ENCODE measurements at regions not wholly inside any gene's neighbourhood (a gene's known extent, or its start where the extent isn't known, plus 50 kb on each side); places are given as distances from the start of the nearest gene placed in this dataset.

DNA sequence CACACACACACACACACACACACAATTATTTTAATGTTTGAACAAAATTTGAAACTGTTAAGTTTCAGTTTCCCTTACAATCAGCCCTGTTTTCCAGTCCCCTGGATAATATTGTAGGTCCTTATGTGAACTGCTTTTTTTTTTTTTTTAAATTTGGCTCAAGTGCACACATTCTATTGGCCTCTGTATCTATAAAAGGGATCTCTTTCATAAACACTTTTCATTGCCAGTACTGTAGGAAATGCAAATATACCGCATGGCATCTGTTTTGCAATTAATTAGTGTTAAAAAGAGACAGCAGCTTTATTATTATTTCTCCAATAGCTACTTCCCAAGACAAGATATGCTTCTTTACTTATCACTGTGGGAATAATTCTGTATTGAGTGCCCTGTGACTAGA lies 738.7 kb downstream of the EPHA4 start:
- Histone ChIP-seq H3K27me3 (ENCODE audit: low read depth) (no peaks in the 10 kb centered on the region), H3K4me1 (no peaks in the 10 kb centered on the region), H3K9me3 (no peaks in the 10 kb centered on the region), H3K36me3 (replicated peaks) (no peaks in the 10 kb centered on the region), H3K4me3 (no peak overlapping the region)
- in situ Hi-C loops (cut with MboI; ENCODE audit: low sequenced_read_pairs) = no loop called here
- no peak for DNase-seq (ENCODE audit: low spot score in 2 of 2)

DNA sequence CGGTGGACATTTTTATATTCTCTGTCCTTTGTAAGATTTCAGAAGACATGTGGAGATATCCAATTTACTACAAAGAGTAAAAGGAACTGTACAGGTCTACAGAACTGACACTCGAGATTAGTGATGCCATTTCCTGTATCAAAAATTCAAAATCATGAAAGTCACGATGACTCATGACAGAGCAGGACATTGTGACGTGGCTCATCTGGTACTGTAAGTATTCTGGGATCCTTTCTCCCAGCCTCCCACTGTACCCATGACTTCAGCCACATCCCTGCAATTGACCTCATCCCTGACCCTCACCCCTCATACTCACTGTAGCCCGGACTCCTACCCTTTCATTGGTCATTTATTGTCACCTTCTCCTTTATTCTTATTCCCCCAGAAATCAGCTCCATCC lies 736.5 kb downstream of the EPHA4 start:
- no peaks in the 10 kb centered on the region for H3K4me1 ChIP-seq
- no peaks in the 10 kb centered on the region for H3K27me3 ChIP-seq (ENCODE audit: low read depth)
- in situ Hi-C loops (cut with MboI; ENCODE audit: low sequenced_read_pairs) = no loop called here
- no peak overlapping the region for H3K4me3 ChIP-seq
- H3K36me3 ChIP-seq (replicated peaks) = no peaks in the 10 kb centered on the region
- no peak for DNase-seq (ENCODE audit: low spot score in 2 of 2)
- no peaks in the 10 kb centered on the region for H3K9me3 ChIP-seq

DNA sequence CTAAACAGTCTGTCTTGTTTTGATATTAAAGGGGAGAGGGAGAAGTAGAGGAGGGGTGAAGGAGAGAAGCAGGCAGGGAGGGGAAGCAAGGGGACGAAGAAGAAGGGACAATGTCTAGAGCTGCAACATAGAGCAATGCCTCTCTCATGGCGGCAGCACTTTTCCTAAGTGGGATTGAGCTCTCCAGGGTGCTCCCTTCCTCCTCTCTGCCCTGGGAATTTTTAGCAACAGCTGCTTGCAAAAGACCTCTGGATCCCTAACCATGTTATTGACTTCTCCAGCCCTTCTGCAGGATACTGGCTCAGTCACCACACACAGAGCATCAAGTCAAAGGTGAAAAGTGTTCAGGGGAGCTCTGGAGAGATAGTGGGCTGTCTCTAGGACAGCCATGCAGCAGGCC lies 734.9 kb downstream of the EPHA4 start:
- Histone ChIP-seq H3K27me3 (ENCODE audit: low read depth) (no peaks in the 10 kb centered on the region), H3K9me3 (no peaks in the 10 kb centered on the region), H3K36me3 (replicated peaks) (no peaks in the 10 kb centered on the region), H3K4me3 (no peak overlapping the region), H3K4me1 (no peaks in the 10 kb centered on the region)
- in situ Hi-C loops (cut with MboI; ENCODE audit: low sequenced_read_pairs) = no loop called here
- DNase-seq (ENCODE audit: low spot score in 2 of 2) = no peak

DNA sequence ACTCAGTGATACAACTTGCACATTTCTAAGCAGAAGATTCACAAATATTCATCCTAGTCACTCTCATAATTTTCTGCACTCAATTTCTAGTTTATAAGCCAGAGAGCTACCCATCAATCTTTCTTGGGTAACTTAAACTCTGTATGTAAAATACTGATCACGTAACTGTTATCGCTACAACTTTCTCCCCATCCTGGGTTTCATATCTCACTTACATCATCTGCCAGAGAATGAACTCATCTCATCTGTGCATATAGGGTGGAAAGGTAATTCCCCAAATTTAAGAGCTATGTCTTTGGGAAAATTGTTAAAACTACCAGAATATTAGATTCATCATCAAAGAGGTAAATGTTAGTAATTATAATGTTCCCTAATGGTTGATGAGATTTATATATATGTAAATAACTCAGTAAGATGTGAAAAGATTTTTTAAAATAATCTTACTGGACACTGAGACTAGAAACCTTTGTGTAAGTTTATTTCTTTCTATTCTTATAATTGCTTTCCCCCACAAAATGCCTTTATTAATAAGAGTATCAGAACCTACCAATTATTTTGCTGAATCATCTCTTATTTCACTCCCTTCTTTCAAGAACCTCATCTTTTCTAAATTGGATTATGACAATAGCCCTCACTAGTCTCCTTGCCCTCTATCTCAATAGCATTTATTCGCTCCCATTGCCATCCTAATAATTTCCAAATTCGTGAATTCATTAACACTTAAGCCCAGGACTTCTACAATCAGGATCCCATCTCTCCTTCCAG lies 729.0 kb downstream of the EPHA4 start:
- H3K4me3 ChIP-seq = no peak overlapping the region
- DNase-seq (ENCODE audit: low spot score in 2 of 2) = no peak
- in situ Hi-C loops (cut with MboI; ENCODE audit: low sequenced_read_pairs) = no loop called here

DNA sequence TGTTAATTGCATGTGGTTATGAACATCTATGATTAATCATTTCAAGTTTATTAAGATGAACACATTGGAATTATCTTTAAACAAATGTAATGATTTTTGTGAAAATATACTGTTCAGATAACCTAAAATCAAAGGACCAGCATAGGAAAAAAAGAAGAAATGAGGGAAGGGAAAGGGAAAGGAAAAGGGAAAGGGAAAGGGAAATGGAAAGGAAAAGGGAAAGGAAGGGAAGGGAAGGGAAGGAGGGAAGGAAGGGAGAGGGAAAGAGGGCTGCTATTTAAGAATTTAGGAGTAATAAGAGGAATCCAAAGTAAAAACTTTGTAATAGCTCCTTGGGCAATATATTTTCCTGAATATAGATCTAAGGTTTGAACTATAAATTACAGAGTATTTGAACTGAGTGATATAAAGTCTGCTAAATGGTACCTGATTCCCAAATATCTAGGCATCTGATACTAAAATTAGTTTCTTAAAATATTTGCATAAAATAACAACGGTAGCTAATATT lies 726.3 kb downstream of the EPHA4 start:
- no peak overlapping the region for H3K4me3 ChIP-seq
- H3K4me1 ChIP-seq = no peaks in the 10 kb centered on the region
- in situ Hi-C loops (cut with MboI; ENCODE audit: low sequenced_read_pairs) = no loop called here
- DNase-seq (ENCODE audit: low spot score in 2 of 2) = no peak
- H3K27me3 ChIP-seq (ENCODE audit: low read depth) = no peaks in the 10 kb centered on the region
- no peaks in the 10 kb centered on the region for H3K36me3 ChIP-seq (replicated peaks)
- no peaks in the 10 kb centered on the region for H3K9me3 ChIP-seq

More for the DNA sequence above, 729.0 kb downstream of the EPHA4 start:
- H3K36me3 ChIP-seq (replicated peaks) = no peaks in the 10 kb centered on the region
- H3K27me3 ChIP-seq (ENCODE audit: low read depth) = no peaks in the 10 kb centered on the region
- H3K9me3 ChIP-seq = no peaks in the 10 kb centered on the region
- no peaks in the 10 kb centered on the region for H3K4me1 ChIP-seq

DNA sequence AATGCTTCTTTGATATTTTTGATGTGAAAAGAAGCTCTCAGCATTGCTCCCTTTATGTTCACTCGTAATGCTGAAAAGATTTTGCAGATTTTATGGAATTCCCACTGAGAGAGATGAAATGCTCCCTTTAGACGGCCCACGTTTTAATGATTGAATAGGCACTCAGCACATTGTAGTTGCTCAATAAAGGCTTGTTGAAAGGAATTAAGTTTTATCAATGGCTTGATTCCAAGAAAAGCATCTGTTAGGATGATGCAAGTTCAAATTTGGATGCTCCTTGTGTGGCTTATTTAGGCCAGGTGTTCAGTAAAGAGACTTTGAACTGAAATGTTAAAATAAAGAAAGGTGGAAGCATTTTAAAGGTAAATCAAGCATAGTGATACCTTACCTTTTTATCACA lies 725.1 kb downstream of the EPHA4 start:
- in situ Hi-C loops (cut with MboI; ENCODE audit: low sequenced_read_pairs) = no loop called here
- Histone ChIP-seq H3K4me3 (no peak overlapping the region), H3K4me1 (no peaks in the 10 kb centered on the region), H3K9me3 (no peaks in the 10 kb centered on the region), H3K36me3 (replicated peaks) (no peaks in the 10 kb centered on the region), H3K27me3 (ENCODE audit: low read depth) (no peaks in the 10 kb centered on the region)
- no peak for DNase-seq (ENCODE audit: low spot score in 2 of 2)

DNA sequence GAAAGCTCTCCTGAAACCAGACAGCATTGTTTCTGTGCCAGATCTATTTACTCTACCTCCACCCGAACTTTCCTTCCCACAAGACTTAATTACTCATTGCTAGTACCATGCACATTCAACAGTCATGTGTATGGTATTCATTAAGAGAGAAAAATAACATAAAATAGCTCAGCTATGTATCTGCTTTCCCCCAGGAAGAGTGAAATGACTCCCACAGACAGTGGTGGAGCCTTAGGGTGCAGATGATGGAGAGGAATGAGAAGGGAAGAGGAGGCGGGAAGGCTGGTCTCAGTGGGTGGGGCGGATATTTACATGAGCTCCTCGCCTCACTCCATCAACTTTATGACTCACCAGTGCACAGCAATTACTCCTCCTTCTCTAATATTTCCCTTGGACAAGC lies 724.5 kb downstream of the EPHA4 start:
- H3K4me3 ChIP-seq = no peak overlapping the region
- no peaks in the 10 kb centered on the region for H3K4me1 ChIP-seq
- DNase-seq (ENCODE audit: low spot score in 2 of 2) = no peak
- no peaks in the 10 kb centered on the region for H3K9me3 ChIP-seq
- H3K27me3 ChIP-seq (ENCODE audit: low read depth) = no peaks in the 10 kb centered on the region
- H3K36me3 ChIP-seq (replicated peaks) = no peaks in the 10 kb centered on the region
- in situ Hi-C loops (cut with MboI; ENCODE audit: low sequenced_read_pairs) = no loop called here

DNA sequence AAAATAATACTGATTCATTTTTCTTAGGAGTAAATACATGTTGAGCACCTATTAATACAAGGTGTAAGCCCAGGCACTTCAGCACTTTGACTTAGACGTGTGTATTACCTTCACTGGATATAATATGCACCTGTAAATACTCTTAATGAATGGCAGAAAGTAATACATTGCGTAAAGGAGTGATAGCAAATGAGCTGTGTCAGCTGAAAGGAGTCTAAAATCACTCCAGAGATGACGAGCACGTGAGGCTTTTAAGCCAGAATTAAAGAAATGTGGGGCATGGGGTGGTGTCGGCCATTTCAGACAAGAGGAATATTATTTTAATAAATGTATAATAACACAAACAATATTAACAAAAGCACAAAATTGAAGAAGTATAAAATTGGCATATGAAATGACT lies 722.7 kb downstream of the EPHA4 start:
- H3K27me3 ChIP-seq (ENCODE audit: low read depth) = no peaks in the 10 kb centered on the region

DNA sequence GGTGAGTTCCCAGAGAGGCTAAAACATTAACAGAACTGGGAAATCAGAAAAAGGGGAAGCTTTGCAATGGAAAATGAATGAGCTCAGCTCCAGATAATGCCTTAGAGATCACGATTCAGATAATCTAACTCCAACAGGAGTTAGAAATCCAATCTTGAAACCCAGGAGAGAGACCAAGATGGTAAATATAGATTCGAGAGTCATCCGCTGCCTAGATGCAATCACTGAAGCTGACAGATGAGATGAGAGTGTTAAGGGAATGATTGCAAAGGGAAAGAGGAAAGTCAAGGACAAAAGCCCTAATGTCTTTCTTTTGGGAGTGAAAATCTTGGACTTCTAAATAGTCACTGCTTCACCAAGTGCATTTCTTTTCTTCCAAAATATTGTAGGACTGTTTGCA lies 722.0 kb downstream of the EPHA4 start:
- no peak for DNase-seq (ENCODE audit: low spot score in 2 of 2)
- Histone ChIP-seq H3K9me3 (no peaks in the 10 kb centered on the region), H3K36me3 (replicated peaks) (no peaks in the 10 kb centered on the region), H3K4me1 (no peaks in the 10 kb centered on the region), H3K4me3 (no peak overlapping the region), H3K27me3 (ENCODE audit: low read depth) (no peaks in the 10 kb centered on the region)
- in situ Hi-C loops (cut with MboI; ENCODE audit: low sequenced_read_pairs) = no loop called here

More for the DNA sequence above, 722.7 kb downstream of the EPHA4 start:
- Histone ChIP-seq H3K4me1 (no peaks in the 10 kb centered on the region), H3K4me3 (no peak overlapping the region), H3K9me3 (no peaks in the 10 kb centered on the region), H3K36me3 (replicated peaks) (no peaks in the 10 kb centered on the region)
- in situ Hi-C loops (cut with MboI; ENCODE audit: low sequenced_read_pairs) = no loop called here
- DNase-seq (ENCODE audit: low spot score in 2 of 2) = no peak

DNA sequence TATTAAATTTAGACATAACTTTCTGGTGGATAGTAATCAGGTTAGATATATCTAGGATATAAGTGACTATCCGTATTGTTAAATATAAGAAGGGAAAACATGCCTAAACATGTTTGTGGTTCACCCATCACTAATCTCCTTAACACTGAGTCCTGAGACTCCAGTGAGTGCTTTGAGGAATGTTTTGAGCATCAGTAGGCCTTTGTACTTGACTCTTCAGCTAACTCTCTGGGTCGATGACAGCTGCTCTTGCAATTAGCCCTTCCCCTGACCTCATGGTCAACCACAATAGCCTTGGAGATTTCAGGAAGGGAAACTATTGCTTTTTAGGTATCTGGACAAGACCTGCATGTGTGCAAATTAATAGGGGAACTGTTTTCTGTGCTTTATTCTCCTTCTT lies 716.8 kb downstream of the EPHA4 start:
- in situ Hi-C loops (cut with MboI; ENCODE audit: low sequenced_read_pairs) = no loop called here
- H3K27me3 ChIP-seq (ENCODE audit: low read depth) = no peaks in the 10 kb centered on the region
- H3K9me3 ChIP-seq = no peaks in the 10 kb centered on the region
- H3K4me3 ChIP-seq = no peak overlapping the region
- DNase-seq (ENCODE audit: low spot score in 2 of 2) = no peak
- no peaks in the 10 kb centered on the region for H3K4me1 ChIP-seq
- H3K36me3 ChIP-seq (replicated peaks) = no peaks in the 10 kb centered on the region

DNA sequence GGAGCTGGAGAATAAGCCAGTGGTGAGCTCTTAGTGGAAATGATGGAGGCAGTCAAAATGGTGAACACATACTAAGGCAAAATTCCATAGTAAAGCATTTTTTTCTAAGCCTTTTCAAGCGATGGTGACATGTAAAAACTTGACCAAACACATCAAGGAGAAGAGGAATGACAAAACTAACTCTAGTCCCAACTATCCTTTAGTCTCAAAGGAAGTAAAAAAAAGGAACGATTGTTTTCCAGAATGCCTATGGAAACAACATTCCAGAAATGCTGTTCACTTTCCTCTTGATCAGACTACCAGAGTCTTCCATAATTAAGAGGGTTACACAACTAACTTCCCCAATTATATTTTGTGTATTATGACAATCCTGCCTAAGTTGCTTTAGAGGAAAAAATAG lies 715.6 kb downstream of the EPHA4 start:
- no peak for DNase-seq (ENCODE audit: low spot score in 2 of 2)
- no peaks in the 10 kb centered on the region for H3K36me3 ChIP-seq (replicated peaks)
- H3K27me3 ChIP-seq (ENCODE audit: low read depth) = no peaks in the 10 kb centered on the region
- in situ Hi-C loops (cut with MboI; ENCODE audit: low sequenced_read_pairs) = no loop called here
- no peak overlapping the region for H3K4me3 ChIP-seq
- no peaks in the 10 kb centered on the region for H3K9me3 ChIP-seq
- H3K4me1 ChIP-seq = no peaks in the 10 kb centered on the region

DNA sequence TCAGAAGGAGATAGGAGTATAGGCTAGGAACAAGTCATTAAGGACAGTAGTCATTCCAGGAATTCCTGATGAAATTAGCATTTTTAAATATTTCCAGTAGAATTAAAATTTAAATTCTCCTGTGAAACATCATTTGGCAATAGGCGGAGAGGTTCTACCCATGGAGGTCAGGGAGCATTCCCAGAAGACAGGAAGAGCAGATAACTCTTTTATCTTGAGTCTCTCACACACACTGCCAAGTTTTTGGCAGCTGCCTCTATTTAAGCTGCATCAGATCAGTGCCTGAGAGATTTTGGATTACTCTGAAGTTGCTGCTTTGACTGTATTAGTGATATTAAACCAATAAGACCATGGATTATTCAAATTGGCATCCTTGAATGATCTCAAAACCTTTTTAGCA lies 714.7 kb downstream of the EPHA4 start:
- Histone ChIP-seq H3K4me1 (no peaks in the 10 kb centered on the region), H3K27me3 (ENCODE audit: low read depth) (no peaks in the 10 kb centered on the region), H3K9me3 (no peaks in the 10 kb centered on the region), H3K4me3 (no peak overlapping the region), H3K36me3 (replicated peaks) (no peaks in the 10 kb centered on the region)
- no peak for DNase-seq (ENCODE audit: low spot score in 2 of 2)
- in situ Hi-C loops (cut with MboI; ENCODE audit: low sequenced_read_pairs) = no loop called here

DNA sequence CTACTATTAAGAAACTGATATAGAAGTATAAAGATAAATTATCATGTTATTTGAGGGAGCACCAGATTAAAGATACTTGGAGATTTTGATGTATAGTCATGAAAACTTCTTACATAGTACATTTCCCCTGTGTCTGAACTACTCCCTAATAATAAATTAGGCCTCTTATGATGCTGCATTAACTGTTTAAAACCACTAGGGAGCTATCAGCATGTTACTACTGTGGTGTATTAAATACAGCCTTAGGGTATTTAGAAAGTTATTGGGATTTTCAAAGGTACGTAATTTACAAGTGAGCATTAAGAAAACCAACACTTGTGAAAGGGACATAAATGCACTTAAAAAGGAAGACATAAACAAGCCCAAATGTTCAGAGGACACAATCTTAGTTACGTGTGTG lies 714.0 kb downstream of the EPHA4 start:
- Histone ChIP-seq H3K4me1 (no peaks in the 10 kb centered on the region), H3K36me3 (replicated peaks) (no peaks in the 10 kb centered on the region), H3K4me3 (no peak overlapping the region), H3K27me3 (ENCODE audit: low read depth) (no peaks in the 10 kb centered on the region), H3K9me3 (no peaks in the 10 kb centered on the region)
- in situ Hi-C loops (cut with MboI; ENCODE audit: low sequenced_read_pairs) = no loop called here
- peak in 1 of 2 experiments; percentile 4 for DNase-seq (ENCODE audit: low spot score in 2 of 2)

DNA sequence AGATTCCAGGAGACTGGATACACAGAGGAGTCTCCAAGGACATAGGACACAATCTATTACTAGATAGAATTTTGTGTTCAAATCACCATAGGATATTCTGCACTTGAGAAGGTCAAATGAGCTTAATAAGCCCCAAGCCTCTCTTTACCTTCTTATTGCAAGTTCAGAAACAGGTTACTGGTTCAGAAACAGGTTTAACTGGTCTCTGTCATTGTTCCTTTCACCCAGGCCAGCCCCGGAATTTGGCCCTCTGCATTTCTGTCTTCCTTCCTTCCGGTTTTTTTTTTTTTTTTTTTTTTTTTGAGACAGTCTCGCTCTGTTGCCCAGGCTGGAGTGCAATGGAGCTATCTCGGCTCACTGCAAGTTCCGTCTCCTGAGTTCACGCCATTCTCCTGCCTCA lies 700.2 kb downstream of the EPHA4 start:
- Histone ChIP-seq H3K4me3 (no peak overlapping the region), H3K4me1 (no peaks in the 10 kb centered on the region), H3K36me3 (replicated peaks) (no peaks in the 10 kb centered on the region), H3K27me3 (ENCODE audit: low read depth) (no peaks in the 10 kb centered on the region), H3K9me3 (no peaks in the 10 kb centered on the region)
- DNase-seq (ENCODE audit: low spot score in 2 of 2) = no peak
- in situ Hi-C loops (cut with MboI; ENCODE audit: low sequenced_read_pairs) = no loop called here

Data from HAP-1 (cell line).